HepG2 (cell line): ENCODE measurements at regions not wholly inside any gene's neighbourhood (a gene's known extent, or its start where the extent isn't known, plus 50 kb on each side); places are given as distances from the start of the nearest gene placed in this dataset.

Source experiments
- ATAC-seq: fragments of 200-7000 bp; cut with Tn5 transposase; 3 replicates; pipeline ENCODE4 v1.9.1; 2020; ENCODE audit warnings: mild to moderate bottlenecking, moderate library complexity
- BruUV-seq: library from RNA; stranded (reverse); fragments of 400-500 nt; replicated peaks from 2 replicates; lab custom pipeline; 2021; lab: Mats Ljungman, UMichigan
- CTCF ChIA-PET: fragments of 300-600 bp; formaldehyde crosslinking; extraction: SDS; loops from one replicate; lab custom pipeline; 2021; ENCODE audit warnings: low total read pairs, inconsistent platforms, low intra/inter-chr PET ratio; lab: Yijun Ruan, JAX
- POLR2A ChIA-PET: fragments of 350-600 bp; sonication (Branson Sonifier 250); formaldehyde crosslinking; loops from one replicate; lab custom pipeline; 2020; ENCODE audit warnings: antibody characterized with exemption, inconsistent platforms; lab: Yijun Ruan, JAX
- DNase-seq: peaks from one replicate; pipeline ENCODE4 v3.0.0-alpha.2; 2015; ENCODE audit warnings: low spot score
- FAIRE-seq: peaks from 3 replicates; lab custom pipeline; 2011; peaks lifted over from hg19 to GRCh38; lab: Jason Lieb, UNC
- H2AFZ ChIP-seq: one replicate; pipeline ENCODE4 v1.6.1; 2011; ENCODE audit warnings: low read length, inconsistent platforms
- H3K27ac ChIP-seq: fragments of 300-600 bp; 3 replicates; pipeline ENCODE4 v1.8.0; 2011; ENCODE audit warnings: mixed run types, mild to moderate bottlenecking, mixed read lengths, low read length, inconsistent platforms; ENCODE audit not compliant: insufficient read depth; ENCODE audit errors: extremely low read length
- H3K27me3 ChIP-seq, 2 experiments: fragments of 200-600 bp in 1 of 2; 2 replicates in 1 of 2; 3 replicates in 1 of 2; pipeline versions ENCODE4 v1.6.0 to v1.8.0; 2011; ENCODE audit warnings: low read length in 2 of 2, mild to moderate bottlenecking in 2 of 2, moderate library complexity in 2 of 2, inconsistent platforms in 1 of 2; ENCODE audit not compliant: insufficient read depth in 2 of 2, control insufficient read depth in 1 of 2
- H3K36me3 ChIP-seq, 2 experiments: fragments of 200-600 bp in 1 of 2; replicated peaks in 1 of 2; 2 replicates in 1 of 2; 3 replicates in 1 of 2; pipeline versions ENCODE4 v1.5.1 to v1.8.0; 2011; ENCODE audit warnings: low read length in 2 of 2, inconsistent platforms in 1 of 2; ENCODE audit not compliant: insufficient read depth in 2 of 2, control insufficient read depth in 1 of 2
- H3K4me1 ChIP-seq: 2 replicates; pipeline ENCODE4 v1.5.1; 2012; ENCODE audit warnings: low read length, inconsistent platforms; ENCODE audit not compliant: insufficient read depth
- H3K4me2 ChIP-seq: 2 replicates; pipeline ENCODE4 v1.6.0; 2011; ENCODE audit warnings: low read depth, low read length, inconsistent platforms
- H3K4me3 ChIP-seq, 3 experiments: fragments of 200-600 bp in 1 of 3; sonication (generic), shearing (Covaris generic) in 1 of 3; replicated peaks in 1 of 3; 2 replicates each; pipeline ENCODE4 v1.5.1; 2011 to 2016; ENCODE audit warnings: low read length in 3 of 3, inconsistent platforms in 2 of 3, low read depth in 2 of 3, mild to moderate bottlenecking in 2 of 3, control low read depth in 1 of 3, mixed read lengths in 1 of 3; ENCODE audit not compliant: insufficient read depth in 1 of 3
- H3K79me2 ChIP-seq: one replicate; pipeline ENCODE4 v1.6.1; 2011; ENCODE audit warnings: low read length, inconsistent platforms; ENCODE audit not compliant: insufficient read depth
- H3K9ac ChIP-seq: 2 replicates; pipeline ENCODE4 v1.6.0; 2011; ENCODE audit warnings: mild to moderate bottlenecking, low read depth, low read length, inconsistent platforms; ENCODE audit not compliant: insufficient read depth
- H3K9me3 ChIP-seq: 2 replicates; pipeline ENCODE4 v1.5.1; 2012; ENCODE audit warnings: mild to moderate bottlenecking, low read length
- H4K20me1 ChIP-seq: 2 replicates; pipeline ENCODE4 v1.6.0; 2011; ENCODE audit warnings: inconsistent platforms, mild to moderate bottlenecking, low read length, moderate library complexity; ENCODE audit not compliant: insufficient read depth
- AGO1 ChIP-seq: fragments of 200-400 bp; formaldehyde crosslinking; IDR thresholded peaks from 2 replicates; pipeline ENCODE4 v1.6.1; 2017; ENCODE audit warnings: mild to moderate bottlenecking, low read depth, low read length, moderate library complexity; ENCODE audit not compliant: poor library complexity, severe bottlenecking
- ELF1 ChIP-seq: sonication (generic); formaldehyde crosslinking; IDR thresholded peaks from 2 replicates; pipeline ENCODE4 v1.4.0; 2020; ENCODE audit warnings: missing genetic modification reagents
- GABPB1 ChIP-seq: IDR thresholded peaks from 2 replicates; pipeline ENCODE4 v1.6.1; 2016; ENCODE audit warnings: mild to moderate bottlenecking, missing genetic modification reagents, moderate library complexity, missing compliant biosample characterization
- JARID2 ChIP-seq: sonication (generic); formaldehyde crosslinking; IDR thresholded peaks from 2 replicates; pipeline ENCODE4 v1.8.1; 2023; ENCODE audit warnings: missing genetic modification reagents, inconsistent platforms; ENCODE audit not compliant: insufficient replicate concordance
- MED8 ChIP-seq: sonication (generic); formaldehyde crosslinking; IDR thresholded peaks from 2 replicates; pipeline ENCODE4 v1.8.1; 2023; ENCODE audit warnings: mild to moderate bottlenecking, missing genetic modification reagents; ENCODE audit not compliant: insufficient replicate concordance
- POLR2AphosphoS5 ChIP-seq: IDR thresholded peaks from 2 replicates; pipeline ENCODE4 v1.6.1; 2012; ENCODE audit warnings: low read depth, low read length
- RELA ChIP-seq: sonication (generic); formaldehyde crosslinking; IDR thresholded peaks from 2 replicates; pipeline ENCODE4 v1.4.0; 2020; ENCODE audit warnings: missing genetic modification reagents
- SOX13 ChIP-seq, 3 experiments: fragments of 450-650 bp in 1 of 3; sonication (generic) in 1 of 3; formaldehyde crosslinking in 1 of 3; IDR thresholded peaks in 2 of 3; conservative IDR thresholded peaks in 1 of 3; 2 replicates each; pipeline versions ENCODE4 v1.5.0 to v1.6.1; 2016 to 2020; ENCODE audit warnings: antibody characterized with exemption in 1 of 3, mild to moderate bottlenecking in 1 of 3, missing compliant biosample characterization in 1 of 3, missing genetic modification reagents in 1 of 3, moderate library complexity in 1 of 3
- SRSF4 ChIP-seq: fragments of 200-400 bp; formaldehyde crosslinking; IDR thresholded peaks from one replicate; pipeline ENCODE4 v1.6.1; 2018; ENCODE audit warnings: mild to moderate bottlenecking, low read depth, low read length, moderate library complexity; ENCODE audit not compliant: poor library complexity, severe bottlenecking
- ZMAT3 ChIP-seq: sonication (generic); formaldehyde crosslinking; conservative IDR thresholded peaks from 2 replicates; pipeline ENCODE4 v1.7.0; 2021; ENCODE audit warnings: missing genetic modification reagents
- ZNF292 ChIP-seq: sonication (generic); formaldehyde crosslinking; IDR thresholded peaks from 2 replicates; pipeline ENCODE4 v1.8.1; 2022; ENCODE audit warnings: mild to moderate bottlenecking, low read depth, missing genetic modification reagents, borderline replicate concordance
- WGBS: methylation state at CpG from one replicate; pipeline ENCODE4 v1.1.6; 2017; ENCODE audit warnings: low lambda C conversion rate; 5-methylcytosine and 5-hydroxymethylcytosine counted together
- in situ Hi-C: cut with HindIII; loops from 2 replicates; pipeline ENCODE4 v1.10.0; 2017; ENCODE audit warnings: low pct_unique_long_range_greater_than_20kb; ENCODE audit not compliant: extremely low pct_ligation_motif_present
- intact Hi-C: fragments of 100-400 bp; cut with micrococcal nuclease; formaldehyde crosslinking; loops from one replicate; pipeline ENCODE4 v1.10.0; 2022; ENCODE audit not compliant: unreplicated experiment
- TF ChIP-seq, protein P1 (sequence below): sonication (generic); formaldehyde crosslinking; IDR thresholded peaks from 2 replicates; pipeline ENCODE4 v1.9.0; 2022; ENCODE audit warnings: low read depth, missing genetic modification reagents
- TF ChIP-seq, protein P2 (sequence below): sonication (generic); formaldehyde crosslinking; IDR thresholded peaks from 2 replicates; pipeline ENCODE4 v1.4.0; 2020; ENCODE audit warnings: mild to moderate bottlenecking, missing genetic modification reagents
- TF ChIP-seq, protein P3 (sequence below): sonication (generic); formaldehyde crosslinking; IDR thresholded peaks from 2 replicates; pipeline ENCODE4 v1.8.0; 2022; ENCODE audit warnings: missing genetic modification reagents, mild to moderate bottlenecking, borderline replicate concordance
- TF ChIP-seq, protein P4 (sequence below): sonication (generic); formaldehyde crosslinking; IDR thresholded peaks from 2 replicates; pipeline ENCODE4 v1.5.0; 2020; ENCODE audit warnings: mild to moderate bottlenecking, missing genetic modification reagents, borderline replicate concordance

DNA sequence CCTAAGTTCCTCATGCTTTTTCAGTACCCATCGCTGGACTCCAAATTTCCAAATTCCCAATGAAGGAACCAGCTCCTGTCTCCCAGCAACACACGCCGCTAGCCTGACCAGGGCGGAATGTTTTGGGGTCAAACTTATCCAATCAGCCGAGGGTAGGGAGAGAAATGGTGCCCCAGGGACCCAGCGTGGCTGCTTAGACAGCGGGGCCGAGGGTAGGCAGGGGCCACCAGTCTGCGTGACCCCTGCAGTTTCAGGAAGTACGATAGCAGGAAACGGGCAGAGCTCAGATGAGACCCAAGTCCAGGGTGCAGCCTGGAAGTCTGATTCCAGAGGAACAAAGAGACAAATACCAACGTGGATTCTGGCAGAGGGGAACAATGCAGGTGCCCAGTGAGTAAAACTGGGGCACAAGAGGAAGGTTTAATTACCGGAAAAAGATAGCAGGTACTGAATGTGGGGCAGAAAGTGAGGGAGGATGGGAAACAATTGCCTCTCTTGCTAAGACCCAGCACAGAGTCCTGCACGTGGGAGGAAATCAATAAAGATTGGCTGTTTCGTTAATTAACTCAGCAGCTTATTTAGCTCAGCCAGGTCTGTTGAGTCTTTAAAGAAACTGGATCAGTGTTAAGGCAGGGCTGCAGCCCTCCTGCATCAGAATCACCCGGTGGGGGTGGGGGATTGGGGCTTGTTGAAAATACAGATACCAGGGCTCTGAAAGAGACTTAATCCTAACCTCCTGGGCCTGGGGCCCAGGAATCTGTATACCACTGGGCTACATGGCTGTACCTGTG, 50.4 kb upstream of the NFE2L3 start:
- 45% methylated on average over 15 of the region's 16 CpGs for WGBS
- CTCF ChIA-PET = no interaction called here
- Histone ChIP-seq H3K27me3 (no peaks in the 10 kb centered on the region), H2AFZ (peak overlapping the region; percentile 55), H3K27ac (no peak overlapping the region), H3K9ac (0 out of 2 replicates have a peak overlapping the region, but pooled peaks have one; percentile 15), H3K36me3 (no peaks in the 10 kb centered on the region), H4K20me1 (no peaks in the 10 kb centered on the region), H3K9me3 (no peaks in the 10 kb centered on the region), H3K4me2 (peak overlapping the region; percentile 56), H3K4me3 (peak overlapping the region in 2 of 3 experiments; percentile 2 to 37; a peak in 4 of 6 replicates), H3K79me2 (no peaks in the 10 kb centered on the region), H3K4me1 (peaks cover 24% of the 10 kb centered on the region)
- BruUV-seq = no TSS peak
- no peak for FAIRE-seq
- POLR2A ChIA-PET = no interaction called here
- ATAC-seq = peak; percentile 81
- intact Hi-C loops = no loop called here
- peak; percentile 18 for DNase-seq
- in situ Hi-C loops = no loop called here
- TF ChIP-seq SRSF4 = no peak
- TF ChIP-seq, protein P1, sequence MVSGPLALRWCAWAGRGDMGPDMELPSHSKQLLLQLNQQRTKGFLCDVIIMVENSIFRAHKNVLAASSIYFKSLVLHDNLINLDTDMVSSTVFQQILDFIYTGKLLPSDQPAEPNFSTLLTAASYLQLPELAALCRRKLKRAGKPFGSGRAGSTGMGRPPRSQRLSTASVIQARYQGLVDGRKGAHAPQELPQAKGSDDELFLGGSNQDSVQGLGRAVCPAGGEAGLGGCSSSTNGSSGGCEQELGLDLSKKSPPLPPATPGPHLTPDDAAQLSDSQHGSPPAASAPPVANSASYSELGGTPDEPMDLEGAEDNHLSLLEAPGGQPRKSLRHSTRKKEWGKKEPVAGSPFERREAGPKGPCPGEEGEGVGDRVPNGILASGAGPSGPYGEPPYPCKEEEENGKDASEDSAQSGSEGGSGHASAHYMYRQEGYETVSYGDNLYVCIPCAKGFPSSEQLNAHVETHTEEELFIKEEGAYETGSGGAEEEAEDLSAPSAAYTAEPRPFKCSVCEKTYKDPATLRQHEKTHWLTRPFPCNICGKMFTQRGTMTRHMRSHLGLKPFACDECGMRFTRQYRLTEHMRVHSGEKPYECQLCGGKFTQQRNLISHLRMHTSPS (CRISPR knock-in tag) = peak; percentile 64; the same call in 1 of the 2 replicates
- no peak for TF ChIP-seq ZMAT3 (CRISPR knock-in tag)
- TF ChIP-seq, protein P2, sequence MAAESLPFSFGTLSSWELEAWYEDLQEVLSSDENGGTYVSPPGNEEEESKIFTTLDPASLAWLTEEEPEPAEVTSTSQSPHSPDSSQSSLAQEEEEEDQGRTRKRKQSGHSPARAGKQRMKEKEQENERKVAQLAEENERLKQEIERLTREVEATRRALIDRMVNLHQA (CRISPR knock-in tag) = no peak
- no peak for TF ChIP-seq SOX13 (IDR thresholded peaks at IDR 0.05)
- TF ChIP-seq SOX13 (CRISPR knock-in tag; conservative IDR thresholded peaks at IDR 0.05 in 1 of 2, IDR thresholded peaks at IDR 0.05 in 1 of 2) = peak in 1 of 2 experiments; percentile 25; a peak in 1 of 4 replicates
- TF ChIP-seq ZNF292 = no peak
- TF ChIP-seq AGO1 = no peak
- TF ChIP-seq ELF1 (CRISPR knock-in tag) = peak; percentile 66
- TF ChIP-seq, protein P3, sequence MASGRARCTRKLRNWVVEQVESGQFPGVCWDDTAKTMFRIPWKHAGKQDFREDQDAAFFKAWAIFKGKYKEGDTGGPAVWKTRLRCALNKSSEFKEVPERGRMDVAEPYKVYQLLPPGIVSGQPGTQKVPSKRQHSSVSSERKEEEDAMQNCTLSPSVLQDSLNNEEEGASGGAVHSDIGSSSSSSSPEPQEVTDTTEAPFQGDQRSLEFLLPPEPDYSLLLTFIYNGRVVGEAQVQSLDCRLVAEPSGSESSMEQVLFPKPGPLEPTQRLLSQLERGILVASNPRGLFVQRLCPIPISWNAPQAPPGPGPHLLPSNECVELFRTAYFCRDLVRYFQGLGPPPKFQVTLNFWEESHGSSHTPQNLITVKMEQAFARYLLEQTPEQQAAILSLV = no peak
- TF ChIP-seq, protein P4, sequence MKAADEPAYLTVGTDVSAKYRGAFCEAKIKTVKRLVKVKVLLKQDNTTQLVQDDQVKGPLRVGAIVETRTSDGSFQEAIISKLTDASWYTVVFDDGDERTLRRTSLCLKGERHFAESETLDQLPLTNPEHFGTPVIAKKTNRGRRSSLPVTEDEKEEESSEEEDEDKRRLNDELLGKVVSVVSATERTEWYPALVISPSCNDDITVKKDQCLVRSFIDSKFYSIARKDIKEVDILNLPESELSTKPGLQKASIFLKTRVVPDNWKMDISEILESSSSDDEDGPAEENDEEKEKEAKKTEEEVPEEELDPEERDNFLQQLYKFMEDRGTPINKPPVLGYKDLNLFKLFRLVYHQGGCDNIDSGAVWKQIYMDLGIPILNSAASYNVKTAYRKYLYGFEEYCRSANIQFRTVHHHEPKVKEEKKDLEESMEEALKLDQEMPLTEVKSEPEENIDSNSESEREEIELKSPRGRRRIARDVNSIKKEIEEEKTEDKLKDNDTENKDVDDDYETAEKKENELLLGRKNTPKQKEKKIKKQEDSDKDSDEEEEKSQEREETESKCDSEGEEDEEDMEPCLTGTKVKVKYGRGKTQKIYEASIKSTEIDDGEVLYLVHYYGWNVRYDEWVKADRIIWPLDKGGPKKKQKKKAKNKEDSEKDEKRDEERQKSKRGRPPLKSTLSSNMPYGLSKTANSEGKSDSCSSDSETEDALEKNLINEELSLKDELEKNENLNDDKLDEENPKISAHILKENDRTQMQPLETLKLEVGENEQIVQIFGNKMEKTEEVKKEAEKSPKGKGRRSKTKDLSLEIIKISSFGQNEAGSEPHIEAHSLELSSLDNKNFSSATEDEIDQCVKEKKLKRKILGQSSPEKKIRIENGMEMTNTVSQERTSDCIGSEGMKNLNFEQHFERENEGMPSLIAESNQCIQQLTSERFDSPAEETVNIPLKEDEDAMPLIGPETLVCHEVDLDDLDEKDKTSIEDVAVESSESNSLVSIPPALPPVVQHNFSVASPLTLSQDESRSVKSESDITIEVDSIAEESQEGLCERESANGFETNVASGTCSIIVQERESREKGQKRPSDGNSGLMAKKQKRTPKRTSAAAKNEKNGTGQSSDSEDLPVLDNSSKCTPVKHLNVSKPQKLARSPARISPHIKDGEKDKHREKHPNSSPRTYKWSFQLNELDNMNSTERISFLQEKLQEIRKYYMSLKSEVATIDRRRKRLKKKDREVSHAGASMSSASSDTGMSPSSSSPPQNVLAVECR (CRISPR knock-in tag) = 0 out of 2 replicates have a peak, but pooled peaks have one; percentile 12
- no peak for TF ChIP-seq RELA (CRISPR knock-in tag)
- no peak for TF ChIP-seq JARID2 (CRISPR knock-in tag)
- 0 out of 2 replicates have a peak, but pooled peaks have one; percentile 26 for TF ChIP-seq POLR2AphosphoS5
- TF ChIP-seq GABPB1 (CRISPR knock-in tag) = peak; percentile 42
- no peak for TF ChIP-seq MED8 (CRISPR knock-in tag)
